A673 (cell line): ENCODE measurements at regions not wholly inside any gene's neighbourhood (a gene's known extent, or its start where the extent isn't known, plus 50 kb on each side); places are given as distances from the start of the nearest gene placed in this dataset.

Experiments
- BruUV-seq: library from RNA; stranded (reverse); fragments of 400-500 nt; replicated peaks from 2 replicates; lab custom pipeline; 2021; lab: Mats Ljungman, UMichigan
- CTCF ChIA-PET: fragments of 300-600 bp; sonication (Branson Sonifier 250); formaldehyde crosslinking; loops from one replicate; lab custom pipeline; 2022; ENCODE audit warnings: antibody characterized with exemption; lab: Charles Lee
- POLR2A ChIA-PET: fragments of 300-600 bp; sonication (Branson Sonifier 250); formaldehyde crosslinking; loops from one replicate; lab custom pipeline; 2022; ENCODE audit warnings: antibody characterized with exemption; ENCODE audit not compliant: low non-redundant PET; lab: Charles Lee
- DNase-seq: peaks from one replicate; pipeline ENCODE4 v3.0.0-alpha.2; 2015; ENCODE audit warnings: low spot score
- H3K27ac ChIP-seq: fragments of 200-600 bp; sonication (generic); 2 replicates; pipeline ENCODE4 v1.5.1; 2016; ENCODE audit warnings: mixed run types, low read depth, mild to moderate bottlenecking, mixed read lengths, antibody characterized with exemption, low read length; ENCODE audit not compliant: poor library complexity, severe bottlenecking
- H3K27me3 ChIP-seq: fragments of 200-600 bp; sonication (generic); replicated peaks from 2 replicates; pipeline ENCODE4 v1.6.1; 2017; ENCODE audit warnings: mixed run types, low read depth, mild to moderate bottlenecking, mixed read lengths, antibody characterized with exemption, low read length; ENCODE audit not compliant: insufficient read depth, poor library complexity
- H3K36me3 ChIP-seq: fragments of 200-600 bp; sonication (generic); 2 replicates; pipeline ENCODE4 v1.6.1; 2016; ENCODE audit warnings: mixed run types, mild to moderate bottlenecking, mixed read lengths, antibody characterized with exemption, low read length; ENCODE audit not compliant: insufficient read depth, poor library complexity, severe bottlenecking
- H3K4me1 ChIP-seq: fragments of 200-600 bp; sonication (generic); 2 replicates; pipeline ENCODE4 v1.6.1; 2017; ENCODE audit warnings: mixed run types, mild to moderate bottlenecking, mixed read lengths, antibody characterized with exemption, low read length; ENCODE audit not compliant: insufficient read depth, poor library complexity, severe bottlenecking
- H3K4me3 ChIP-seq: fragments of 200-600 bp; sonication (generic); 2 replicates; pipeline ENCODE4 v1.5.1; 2016; ENCODE audit warnings: low read depth, mixed run types, mild to moderate bottlenecking, mixed read lengths, low read length; ENCODE audit not compliant: poor library complexity, severe bottlenecking
- H3K9me3 ChIP-seq: fragments of 200-600 bp; sonication (generic); 2 replicates; pipeline ENCODE4 v1.6.1; 2016; ENCODE audit warnings: mixed run types, low read depth, mild to moderate bottlenecking, mixed read lengths, antibody characterized with exemption, low read length; ENCODE audit not compliant: poor library complexity, severe bottlenecking
- EZH2 ChIP-seq: fragments of 200-600 bp; sonication (generic); IDR thresholded peaks from 2 replicates; pipeline ENCODE4 v1.6.1; 2017; ENCODE audit warnings: borderline replicate concordance, low read depth, mild to moderate bottlenecking, mixed read lengths, antibody characterized with exemption, low read length; ENCODE audit not compliant: poor library complexity, severe bottlenecking
- intact Hi-C: fragments of 100-400 bp; cut with micrococcal nuclease; formaldehyde crosslinking; loops from one replicate; pipeline ENCODE4 v1.10.0; 2022; ENCODE audit not compliant: unreplicated experiment
- TF ChIP-seq, protein P1 (sequence below): fragments of 300-800, 200-600 bp; sonication (generic); conservative IDR thresholded peaks from 2 replicates; pipeline ENCODE4 v1.5.1; 2017; ENCODE audit warnings: low read depth, mild to moderate bottlenecking, antibody characterized with exemption, low read length, moderate library complexity, mixed read lengths

DNA sequence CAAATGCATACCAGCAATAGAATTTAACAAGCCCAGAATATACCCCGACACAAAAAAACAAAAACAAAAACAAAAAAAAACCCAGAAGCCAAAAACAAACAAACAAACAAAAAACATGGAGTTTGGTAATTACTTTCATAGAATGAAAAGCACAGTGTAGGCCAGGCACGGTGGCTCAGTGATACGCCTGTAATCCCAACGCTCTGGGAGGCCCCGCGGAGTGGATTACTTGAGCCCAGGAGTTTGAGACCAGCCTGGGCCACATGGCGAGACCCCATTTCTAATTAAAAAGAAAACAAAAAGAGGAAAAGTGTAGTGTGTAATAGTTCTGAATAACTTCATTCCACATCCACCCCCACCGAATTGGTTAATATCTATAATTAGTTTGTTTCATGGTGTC, 1265.7 kb downstream of the NCAM2 start:
- Histone ChIP-seq H3K36me3 (no peaks in the 10 kb centered on the region), H3K4me1 (no peaks in the 10 kb centered on the region), H3K4me3 (no peak overlapping the region), H3K9me3 (peaks cover 5% of the 10 kb centered on the region), H3K27ac (no peak overlapping the region), H3K27me3 (no peaks in the 10 kb centered on the region)
- intact Hi-C loops: no loop called here
- DNase-seq: no peak
- POLR2A ChIA-PET: interaction anchor here (0.7 kb wide), 1 partner anchor 381 kb away, joined by 4 read pairs; no protein-coding TSS in a partner anchor
- CTCF ChIA-PET: no interaction called here
- TF ChIP-seq, protein P1, sequence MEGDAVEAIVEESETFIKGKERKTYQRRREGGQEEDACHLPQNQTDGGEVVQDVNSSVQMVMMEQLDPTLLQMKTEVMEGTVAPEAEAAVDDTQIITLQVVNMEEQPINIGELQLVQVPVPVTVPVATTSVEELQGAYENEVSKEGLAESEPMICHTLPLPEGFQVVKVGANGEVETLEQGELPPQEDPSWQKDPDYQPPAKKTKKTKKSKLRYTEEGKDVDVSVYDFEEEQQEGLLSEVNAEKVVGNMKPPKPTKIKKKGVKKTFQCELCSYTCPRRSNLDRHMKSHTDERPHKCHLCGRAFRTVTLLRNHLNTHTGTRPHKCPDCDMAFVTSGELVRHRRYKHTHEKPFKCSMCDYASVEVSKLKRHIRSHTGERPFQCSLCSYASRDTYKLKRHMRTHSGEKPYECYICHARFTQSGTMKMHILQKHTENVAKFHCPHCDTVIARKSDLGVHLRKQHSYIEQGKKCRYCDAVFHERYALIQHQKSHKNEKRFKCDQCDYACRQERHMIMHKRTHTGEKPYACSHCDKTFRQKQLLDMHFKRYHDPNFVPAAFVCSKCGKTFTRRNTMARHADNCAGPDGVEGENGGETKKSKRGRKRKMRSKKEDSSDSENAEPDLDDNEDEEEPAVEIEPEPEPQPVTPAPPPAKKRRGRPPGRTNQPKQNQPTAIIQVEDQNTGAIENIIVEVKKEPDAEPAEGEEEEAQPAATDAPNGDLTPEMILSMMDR: no peak
- no peak for TF ChIP-seq EZH2
- BruUV-seq: no TSS peak

DNA sequence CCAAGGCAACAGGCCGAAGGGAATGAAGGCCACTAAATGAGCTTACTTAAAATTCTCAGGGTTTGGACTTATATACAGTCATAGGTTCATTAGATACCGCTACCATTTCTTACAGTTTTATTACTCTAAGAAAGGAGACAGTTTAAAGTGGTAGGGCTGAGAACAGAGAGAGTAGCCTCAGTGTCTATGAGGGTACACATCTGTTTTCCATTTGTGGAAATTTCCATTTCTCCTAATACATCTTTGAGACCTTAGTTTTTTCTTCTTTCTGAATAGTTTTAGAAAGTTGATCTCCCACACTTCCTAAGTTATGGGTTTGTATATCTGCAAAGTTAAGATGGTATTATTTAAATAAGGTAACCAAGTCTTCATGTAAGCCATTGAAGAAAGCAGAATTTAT, 1279.1 kb downstream of the NCAM2 start:
- H3K27me3 ChIP-seq: no peaks in the 10 kb centered on the region
- BruUV-seq: no TSS peak
- POLR2A ChIA-PET: no interaction called here
- H3K9me3 ChIP-seq: no peaks in the 10 kb centered on the region
- H3K4me3 ChIP-seq: no peak overlapping the region
- intact Hi-C loops: no loop called here
- H3K27ac ChIP-seq: no peak overlapping the region
- H3K4me1 ChIP-seq: no peaks in the 10 kb centered on the region
- CTCF ChIA-PET: no interaction called here
- no peak for DNase-seq
- H3K36me3 ChIP-seq: no peaks in the 10 kb centered on the region
- TF ChIP-seq, protein P1: no peak
- TF ChIP-seq EZH2: no peak

DNA sequence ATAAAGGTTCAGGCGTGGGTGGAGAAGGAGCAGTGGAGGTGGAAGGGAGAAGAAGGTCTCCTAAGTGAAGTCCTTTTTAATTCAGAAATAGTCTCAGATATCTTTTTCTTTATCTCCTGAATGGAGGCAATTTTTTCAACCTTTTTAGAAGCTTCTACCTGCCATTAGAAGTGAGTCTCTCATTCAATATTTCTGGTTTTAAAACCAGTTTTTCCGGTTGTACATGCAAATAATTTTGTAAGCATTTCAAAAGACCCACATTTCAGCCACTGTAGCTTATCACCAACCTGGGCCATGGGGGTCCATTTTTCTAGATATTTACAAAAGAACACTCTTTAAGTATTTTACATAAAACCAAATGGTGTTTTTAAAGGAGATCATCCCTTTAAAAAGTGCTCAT, 1280.2 kb downstream of the NCAM2 start:
- no TSS peak for BruUV-seq
- Histone ChIP-seq H3K4me3 (no peak overlapping the region), H3K9me3 (no peaks in the 10 kb centered on the region), H3K27me3 (no peaks in the 10 kb centered on the region), H3K27ac (no peak overlapping the region), H3K4me1 (no peaks in the 10 kb centered on the region), H3K36me3 (no peaks in the 10 kb centered on the region)
- intact Hi-C loops: no loop called here
- CTCF ChIA-PET: no interaction called here
- DNase-seq: no peak
- POLR2A ChIA-PET: no interaction called here
- no peak for TF ChIP-seq EZH2
- TF ChIP-seq, protein P1: no peak
